Dermis microvascular lymphatic vessel endothelial cell (primary cell): ENCODE measurements at regions not wholly inside any gene's neighbourhood (a gene's known extent, or its start where the extent isn't known, plus 50 kb on each side); places are given as distances from the start of the nearest gene placed in this dataset.

Experiments used
- DNase-seq, 2 donors: peaks; one replicate each; pipeline versions ENCODE4 v3.0.0 to v3.0.0-alpha.2; 2010; ENCODE audit warnings: low read depth in 2 of 2

DNA sequence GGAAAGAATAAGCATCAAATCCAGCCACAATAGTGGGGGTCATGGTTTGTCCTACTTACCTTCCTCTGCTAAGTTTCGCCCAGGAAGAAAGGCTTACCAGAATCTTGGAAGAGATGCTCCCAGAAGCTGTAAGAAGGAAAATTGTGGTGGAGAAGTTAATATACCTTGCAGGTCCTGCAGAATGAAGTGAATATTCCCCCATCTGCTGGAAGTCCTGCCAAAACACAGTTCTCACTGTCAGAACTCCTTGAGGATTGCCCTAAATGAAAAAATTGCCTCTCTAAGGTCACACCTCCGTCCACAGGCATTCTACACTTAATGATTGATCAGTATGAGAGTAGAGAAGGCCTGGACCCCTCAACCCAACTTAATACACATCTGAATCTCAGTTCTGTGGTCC lies 78.4 kb upstream of the RGS21 start:
- DNase-seq = no peak

DNA sequence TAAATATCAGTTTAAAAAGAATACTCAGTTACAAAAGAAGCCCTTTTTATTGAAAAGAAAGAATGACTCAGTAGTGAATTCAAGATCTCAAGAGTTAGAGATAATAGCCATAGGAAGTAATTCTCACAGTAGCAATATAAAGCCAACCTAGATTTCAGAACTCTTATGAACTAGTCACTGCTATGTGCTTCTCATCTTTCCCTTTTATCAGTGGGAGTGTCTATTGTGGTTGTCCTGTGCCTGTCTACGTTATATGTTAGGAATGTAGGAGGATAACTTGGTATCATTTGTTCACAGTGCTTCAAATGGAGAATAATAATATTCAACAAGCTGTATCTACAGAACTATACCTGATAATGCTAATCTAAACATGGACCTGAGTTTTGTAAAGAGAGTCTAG lies 73.1 kb upstream of the RGS21 start:
- DNase-seq = no peak

DNA sequence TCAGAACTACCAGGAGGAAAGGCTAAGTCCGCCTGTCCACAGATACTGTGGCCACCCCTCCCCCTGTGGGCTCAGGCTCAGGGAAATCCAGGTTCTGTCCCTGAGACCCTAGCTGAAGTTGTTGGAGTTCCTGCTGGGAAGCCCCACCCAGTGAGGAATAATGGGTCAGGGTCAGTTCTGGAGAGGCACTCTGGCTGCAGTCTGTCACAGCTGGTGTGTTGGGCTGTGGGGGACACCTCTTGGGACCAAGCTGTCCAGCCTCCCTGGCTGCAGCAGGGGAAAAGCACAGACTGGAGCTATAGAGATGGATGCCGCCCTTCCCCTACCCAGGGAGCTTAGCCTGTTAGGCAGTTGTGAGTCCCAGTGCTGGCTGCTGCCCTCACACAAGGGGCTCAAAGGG lies 65.1 kb upstream of the RGS21 start:
- no peak for DNase-seq

- DNase-seq = no peak
Measured at GRCh38 chr1:192252776-192253175, 64.0 kb upstream of the RGS21 start.

DNA sequence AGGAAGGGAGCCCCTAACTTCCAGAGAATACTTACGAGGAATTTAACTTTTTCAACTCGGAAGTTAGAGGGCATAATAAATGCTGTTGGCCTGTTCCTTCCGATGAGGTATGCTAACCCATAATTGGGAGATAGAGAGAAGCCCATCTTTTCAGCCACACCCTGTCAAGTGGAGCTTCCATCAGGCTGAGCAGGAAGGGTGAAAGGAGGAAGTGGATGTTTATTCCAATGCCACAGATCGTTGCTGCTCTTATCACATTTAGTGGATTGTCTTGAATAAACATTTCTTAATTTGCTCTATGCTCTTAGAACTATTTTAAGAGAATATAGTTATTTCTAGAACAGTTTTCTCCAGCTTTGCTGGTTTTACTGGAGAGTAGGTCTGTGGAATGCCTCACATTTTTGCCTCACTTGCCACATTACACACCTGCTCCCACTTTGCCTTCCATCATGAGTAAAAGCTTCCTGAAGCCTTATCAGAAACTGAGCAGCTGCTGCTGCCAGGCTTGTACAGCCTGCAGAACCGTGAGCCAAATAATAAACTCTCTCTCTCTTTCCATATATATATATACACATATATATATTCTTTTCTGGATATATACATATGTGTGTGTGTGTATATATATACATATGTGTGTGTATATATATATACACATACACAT lies 60.0 kb upstream of the RGS21 start:
- peak in 1 of 2 donors; percentile 41 for DNase-seq

DNA sequence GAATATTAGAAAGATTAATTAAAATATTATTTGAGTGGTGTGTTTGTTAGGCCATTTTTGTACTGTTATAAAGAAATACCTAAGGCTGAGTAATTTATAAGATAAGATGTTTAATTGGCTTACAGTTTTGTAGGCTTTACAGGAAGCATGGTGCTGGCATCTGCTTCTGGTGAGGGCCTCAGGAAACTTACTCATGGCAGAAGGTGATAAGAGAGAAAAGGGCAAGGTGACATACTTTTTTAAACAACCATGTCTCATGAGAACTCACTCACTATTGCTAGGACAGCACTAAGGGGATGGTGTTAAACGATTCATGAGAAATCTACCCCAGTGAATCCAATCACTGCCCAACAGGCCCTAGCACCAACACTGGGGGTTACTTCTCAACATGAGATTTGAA lies 56.7 kb upstream of the RGS21 start:
- peak in 1 of 2 donors; percentile 76 for DNase-seq

DNA sequence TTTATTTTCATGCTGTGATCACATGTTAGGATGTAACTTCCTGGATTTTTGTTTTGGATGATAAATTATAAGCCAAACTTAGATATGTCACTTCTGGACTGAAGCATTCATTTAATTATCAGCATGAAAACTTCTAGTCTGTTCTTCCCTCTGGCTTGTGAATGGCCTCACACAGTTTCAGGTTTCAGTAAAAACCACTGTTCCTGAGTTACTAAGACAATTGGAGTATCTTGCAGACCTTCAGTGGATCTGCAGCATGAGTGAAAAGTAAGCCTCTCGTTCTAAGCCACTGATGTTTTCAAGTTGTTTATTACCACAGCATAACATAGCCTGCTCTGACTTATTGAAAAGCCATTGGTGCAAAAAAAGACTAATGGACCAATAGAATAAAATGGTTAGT lies 55.3 kb upstream of the RGS21 start:
- no peak for DNase-seq

DNA sequence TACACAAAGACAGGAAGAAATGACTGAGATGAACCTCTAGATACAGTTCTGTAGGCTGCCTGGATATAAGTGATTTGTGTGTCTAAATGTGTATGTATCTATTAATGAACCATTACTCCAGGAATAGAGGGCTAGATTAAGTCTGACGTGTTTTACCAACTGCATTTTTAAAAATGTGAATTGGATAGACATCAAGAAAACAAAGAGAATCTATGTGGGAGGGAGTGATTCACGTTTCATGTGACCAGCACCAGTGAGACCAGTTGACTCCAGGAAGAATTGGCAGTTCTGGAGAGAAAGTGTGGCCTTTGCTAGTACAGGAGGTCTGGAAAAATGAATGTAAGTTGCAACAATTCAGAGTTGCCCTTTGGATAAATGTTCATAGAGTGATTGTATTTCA lies 53.4 kb upstream of the RGS21 start:
- peak; percentile 12 to 82 for DNase-seq

GRCh38 chr1:192265516-192266173 lies 51.1 kb upstream of the RGS21 start:
- no peak for DNase-seq

GRCh38 chr1:192266645-192267044 lies 50.1 kb upstream of the RGS21 start:
- no peak for DNase-seq
